HG03354 (cell line): ENCODE measurements at regions not wholly inside any gene's neighbourhood (a gene's known extent, or its start where the extent isn't known, plus 50 kb on each side); places are given as distances from the start of the nearest gene placed in this dataset.

Experiments used
- ATAC-seq: cut with Tn5 transposase; IDR thresholded peaks from one replicate; pipeline ENCODE4 v1.9.1; 2021; ENCODE audit warnings: mild to moderate bottlenecking; ENCODE audit not compliant: unreplicated experiment, poor library complexity, severe bottlenecking

GRCh38 chr4:111011458-111011857, 388.6 kb upstream of the PITX2 start:
- ATAC-seq, result no peak

DNA sequence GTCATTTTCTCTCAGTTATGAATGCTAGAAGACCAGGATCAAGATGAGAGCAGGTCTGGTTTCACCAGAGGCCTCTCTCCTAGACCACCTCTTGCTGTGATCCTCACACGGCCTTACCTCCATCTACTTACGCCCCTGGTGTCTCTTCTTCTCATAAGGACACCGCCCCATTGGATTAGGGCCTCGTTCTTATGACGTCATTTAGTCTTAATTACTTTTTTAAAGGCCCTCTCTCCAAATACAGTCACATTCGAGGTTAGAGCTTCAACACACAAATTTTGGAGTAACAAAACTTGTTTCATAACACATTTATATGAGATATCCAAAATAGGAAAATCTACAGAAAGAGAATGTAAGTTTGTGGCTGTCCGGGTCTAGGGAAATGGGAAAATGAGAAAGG, 391.0 kb upstream of the PITX2 start:
- ATAC-seq, result no peak

GRCh38 chr4:111014537-111014936, 391.7 kb upstream of the PITX2 start:
- no peak for ATAC-seq

GRCh38 chr4:111016416-111016815, 393.5 kb upstream of the PITX2 start:
- ATAC-seq, result no peak

GRCh38 chr4:111018216-111018615, 395.3 kb upstream of the PITX2 start:
- no peak for ATAC-seq

DNA sequence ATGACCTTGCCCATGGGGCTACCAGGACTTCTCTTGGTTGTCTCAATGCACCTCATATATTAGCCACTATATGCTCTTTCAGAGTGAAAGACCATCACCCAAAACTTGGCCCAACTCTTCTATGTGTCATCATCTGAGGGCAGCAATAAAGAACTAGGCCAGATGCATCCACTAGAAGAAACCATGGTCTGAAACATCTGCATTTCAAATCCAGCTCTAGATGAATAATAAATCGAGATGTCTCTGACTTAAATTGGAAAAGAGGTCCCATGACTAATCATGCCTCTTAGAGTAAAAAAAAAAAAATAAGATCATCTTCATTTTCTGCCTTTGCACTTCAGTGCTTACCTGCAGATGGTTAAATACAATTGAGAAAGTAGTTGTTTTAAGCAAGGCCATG, 397.6 kb upstream of the PITX2 start:
- ATAC-seq, result no peak

DNA sequence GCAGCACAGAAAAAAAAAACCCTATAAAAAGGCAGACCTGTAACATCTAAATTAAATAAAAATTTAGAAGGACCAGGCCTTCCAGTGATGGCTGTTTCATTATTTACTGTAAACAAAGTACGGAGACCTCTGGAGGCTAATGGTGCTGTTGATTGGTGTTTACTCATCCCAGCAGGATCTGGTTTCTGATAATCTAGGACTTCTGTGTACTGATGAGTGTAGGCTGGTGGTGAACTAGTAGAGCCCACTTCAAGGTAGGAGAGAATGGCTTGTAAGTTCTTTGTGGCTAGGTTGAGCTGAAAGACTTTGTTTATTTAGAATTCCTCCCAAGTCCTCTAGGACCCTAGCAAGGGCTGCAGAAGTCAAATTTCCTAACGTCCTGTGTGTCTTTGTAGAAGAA, 398.1 kb upstream of the PITX2 start:
- ATAC-seq, result no peak

DNA sequence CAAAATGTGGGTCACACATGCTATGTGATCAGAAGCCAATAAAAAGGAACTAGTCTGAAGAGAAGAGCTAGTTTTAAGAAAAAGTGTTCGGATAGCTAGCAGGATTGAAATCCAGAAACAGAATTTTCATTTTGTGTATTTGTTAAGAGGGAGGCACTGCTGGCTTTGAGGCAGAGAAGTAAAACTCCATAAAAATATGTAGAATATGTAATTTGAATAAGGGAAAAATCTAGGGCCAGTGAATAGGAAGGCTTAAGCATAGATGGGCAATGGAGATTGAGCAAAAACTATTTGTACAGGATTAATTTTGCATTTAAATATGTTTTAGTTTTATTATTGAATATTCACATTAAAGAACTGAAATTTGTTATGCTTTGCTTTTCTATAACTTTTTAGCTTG, 399.9 kb upstream of the PITX2 start:
- ATAC-seq, result no peak

GRCh38 chr4:111027526-111027925, 404.6 kb upstream of the PITX2 start:
- no peak for ATAC-seq

DNA sequence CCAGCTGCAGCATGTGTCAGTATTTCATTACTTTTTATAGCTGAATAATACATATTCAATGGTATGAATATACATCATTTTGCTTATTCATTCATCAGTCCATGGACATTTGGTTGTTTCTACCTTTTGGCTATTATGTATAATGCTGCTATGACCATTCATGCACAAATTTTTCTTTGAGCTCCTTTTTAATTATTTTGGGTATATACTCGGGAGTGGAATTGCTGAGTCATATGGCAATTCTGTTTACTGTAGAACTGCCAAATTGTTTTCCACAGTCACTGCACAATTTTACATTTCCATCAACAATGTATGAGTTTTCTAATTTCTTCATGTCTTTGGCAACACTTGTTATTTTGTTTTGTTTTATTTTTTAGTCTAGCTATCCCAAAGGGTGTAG, 405.9 kb upstream of the PITX2 start:
- ATAC-seq, result no peak

DNA sequence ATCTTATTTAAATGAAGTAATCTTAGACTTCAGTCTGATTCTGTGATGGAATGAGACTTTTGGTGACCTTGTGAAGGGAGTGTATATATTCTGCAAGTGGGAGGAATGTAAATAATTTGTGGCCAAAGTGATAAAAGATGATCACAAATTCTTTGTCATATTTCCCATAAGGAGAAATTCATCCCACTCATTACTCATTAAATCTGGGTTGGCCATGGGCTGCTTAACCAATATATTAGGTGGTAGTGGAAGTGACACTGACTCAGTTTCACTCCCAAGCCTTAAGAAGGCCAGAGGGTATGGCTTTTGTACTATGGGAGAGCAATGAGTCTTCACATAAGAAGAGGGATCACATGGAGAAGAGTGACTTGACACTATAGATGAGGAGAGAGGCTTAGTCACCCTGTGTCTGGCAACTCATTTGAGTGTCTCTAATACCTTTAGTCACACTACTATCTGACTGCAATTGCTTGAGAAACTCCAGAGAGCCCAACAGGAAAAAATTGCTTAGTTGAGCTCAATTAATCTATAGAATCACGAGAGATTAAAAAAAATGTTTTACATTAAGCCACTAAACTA, 408.2 kb upstream of the PITX2 start:
- ATAC-seq, result no peak

GRCh38 chr4:111031596-111031995, 408.7 kb upstream of the PITX2 start:
- no peak for ATAC-seq

GRCh38 chr4:111037591-111038360, 414.9 kb upstream of the PITX2 start:
- no peak for ATAC-seq

GRCh38 chr4:111040904-111041303, 418.0 kb upstream of the PITX2 start:
- ATAC-seq, result no peak

DNA sequence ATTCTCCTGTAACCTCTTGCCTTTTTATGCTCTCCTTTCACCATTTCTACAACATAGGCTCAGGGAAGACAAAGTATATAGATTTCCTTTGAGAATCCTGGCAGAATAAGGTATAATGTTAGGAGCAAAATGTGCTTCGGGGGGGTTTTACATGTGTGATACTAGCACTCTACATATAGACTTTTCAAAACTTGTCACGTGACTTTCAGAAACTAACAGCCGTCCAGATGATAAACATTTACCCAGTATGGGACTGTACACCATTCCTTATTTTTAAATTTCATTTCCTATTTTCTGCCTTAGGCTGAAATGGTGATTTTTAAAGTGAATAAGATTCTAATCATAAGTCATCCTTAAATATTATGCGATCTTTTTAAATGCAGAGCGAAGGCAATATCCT, 420.4 kb upstream of the PITX2 start:
- no peak for ATAC-seq

DNA sequence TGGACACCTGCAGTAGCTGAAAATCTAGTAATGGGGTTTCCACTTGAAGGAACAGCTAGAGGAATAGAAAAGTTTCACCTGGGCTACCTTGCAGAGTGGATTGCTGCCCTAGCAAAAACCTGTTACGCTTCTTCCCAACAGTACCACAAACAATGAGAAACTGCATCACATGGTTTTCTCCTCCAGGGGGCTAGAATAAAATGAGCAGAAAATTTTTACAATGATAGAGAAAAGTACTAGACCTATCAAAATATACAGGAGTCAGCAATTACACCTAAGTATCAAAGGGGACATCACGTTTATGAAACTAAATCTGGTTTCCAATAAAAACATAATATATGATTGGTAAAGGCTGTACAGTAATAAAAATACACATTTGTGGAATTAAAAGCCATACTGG, 423.1 kb upstream of the PITX2 start:
- no peak for ATAC-seq

DNA sequence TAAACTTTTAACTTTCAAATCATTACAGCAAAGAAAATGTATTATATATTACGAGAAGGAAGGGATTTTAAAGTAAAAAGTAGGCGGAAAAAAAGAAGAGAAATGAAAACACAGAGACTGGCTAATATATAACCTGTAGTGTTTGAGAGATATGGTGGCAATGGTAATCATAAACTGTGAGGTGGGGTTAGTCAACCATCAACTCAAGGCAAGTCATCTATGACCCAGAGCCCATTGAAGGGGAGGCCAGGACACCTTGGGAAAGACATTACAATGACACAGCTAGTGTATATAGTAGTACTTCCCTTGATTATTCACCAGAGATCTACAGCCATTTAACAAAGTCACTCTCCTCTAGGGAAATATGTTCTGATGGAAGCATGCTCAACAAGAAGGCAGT, 423.9 kb upstream of the PITX2 start:
- ATAC-seq, result peak; percentile 85

DNA sequence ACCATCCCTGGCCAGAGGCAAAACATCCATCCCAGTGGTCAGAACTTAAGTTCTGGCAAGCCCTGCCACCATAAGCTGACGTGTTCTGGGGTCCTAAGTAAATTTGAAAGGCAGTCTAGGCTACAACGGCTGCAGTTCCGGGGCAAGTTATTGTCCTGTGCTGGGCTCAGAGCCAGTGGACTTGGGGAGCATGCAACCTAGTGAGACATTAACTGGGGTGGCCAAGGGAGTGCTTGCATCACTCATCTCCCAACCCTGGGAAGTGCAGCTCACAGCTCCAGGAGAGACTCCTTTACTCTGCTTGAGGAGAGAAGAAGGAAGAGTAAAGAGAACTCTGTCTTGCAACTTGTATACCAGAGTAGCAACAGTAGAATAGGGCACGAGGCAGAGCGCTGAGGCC, 425.4 kb upstream of the PITX2 start:
- ATAC-seq, result no peak

GRCh38 chr4:111064342-111064993, 441.6 kb upstream of the PITX2 start:
- ATAC-seq, result no peak

- ATAC-seq, result no peak
These were observed 443.1 kb upstream of the PITX2 start for GRCh38 chr4:111066001-111066400.

- ATAC-seq, result no peak
These were observed 443.6 kb upstream of the PITX2 start for GRCh38 chr4:111066447-111066846.
